Mesendoderm (in vitro differentiated cells): ENCODE measurements at regions not wholly inside any gene's neighbourhood (a gene's known extent, or its start where the extent isn't known, plus 50 kb on each side); places are given as distances from the start of the nearest gene placed in this dataset.

Experiments
- DNase-seq: peaks from one replicate; pipeline ENCODE4 v3.0.0; 2013
- H2AK5ac ChIP-seq: 2 replicates; pipeline ENCODE4 v1.6.1; 2013; ENCODE audit warnings: low read length, inconsistent platforms
- H2BK120ac ChIP-seq: 2 replicates; pipeline ENCODE4 v1.6.1; 2013; ENCODE audit warnings: low read depth, mild to moderate bottlenecking, low read length, moderate library complexity, mixed read lengths
- H2BK15ac ChIP-seq: replicated peaks from 2 replicates; pipeline ENCODE4 v1.6.1; 2013; ENCODE audit warnings: low read depth, mild to moderate bottlenecking, moderate library complexity
- H2BK5ac ChIP-seq: 2 replicates; pipeline ENCODE4 v1.6.1; 2013; ENCODE audit warnings: low read length, inconsistent platforms
- H3K18ac ChIP-seq: 2 replicates; pipeline ENCODE4 v1.6.1; 2013; ENCODE audit warnings: mild to moderate bottlenecking, low read length, mixed read lengths
- H3K23ac ChIP-seq: one replicate; pipeline ENCODE4 v1.6.1; 2013; ENCODE audit warnings: low read length
- H3K27ac ChIP-seq: 2 replicates; pipeline ENCODE4 v1.5.1; 2013; ENCODE audit warnings: low read depth, mild to moderate bottlenecking, inconsistent platforms, low read length, moderate library complexity
- H3K27me3 ChIP-seq: 2 replicates; pipeline ENCODE4 v1.6.1; 2013; ENCODE audit warnings: low read length, control low read depth, mild to moderate bottlenecking, inconsistent platforms; ENCODE audit not compliant: insufficient read depth, poor library complexity
- H3K36me3 ChIP-seq: 2 replicates; pipeline ENCODE4 v1.6.1; 2013; ENCODE audit warnings: low read length, inconsistent platforms; ENCODE audit not compliant: control insufficient read depth, insufficient read depth
- H3K4ac ChIP-seq: one replicate; pipeline ENCODE4 v1.6.1; 2013; ENCODE audit warnings: low read depth, mild to moderate bottlenecking, low read length, moderate library complexity
- H3K4me1 ChIP-seq: 2 replicates; pipeline ENCODE4 v1.6.1; 2013; ENCODE audit warnings: low read depth, low read length, inconsistent platforms; ENCODE audit not compliant: control insufficient read depth
- H3K4me2 ChIP-seq: 2 replicates; pipeline ENCODE4 v1.6.1; 2013; ENCODE audit warnings: low read length
- H3K4me3 ChIP-seq: 2 replicates; pipeline ENCODE4 v1.5.1; 2013; ENCODE audit warnings: mild to moderate bottlenecking, low read length
- H3K56ac ChIP-seq: one replicate; pipeline ENCODE4 v1.6.1; 2013; ENCODE audit warnings: low read length
- H3K79me1 ChIP-seq: 2 replicates; pipeline ENCODE4 v1.6.1; 2013; ENCODE audit warnings: low read length, inconsistent platforms
- H3K79me2 ChIP-seq: 2 replicates; pipeline ENCODE4 v1.6.1; 2013; ENCODE audit warnings: mild to moderate bottlenecking, low read length; ENCODE audit not compliant: control insufficient read depth, insufficient read depth
- H3K9ac ChIP-seq: 2 replicates; pipeline ENCODE4 v1.6.1; 2013; ENCODE audit warnings: low read length, inconsistent platforms
- H4K5ac ChIP-seq: one replicate; pipeline ENCODE4 v1.6.1; 2013; ENCODE audit warnings: low read length
- H4K8ac ChIP-seq: one replicate; pipeline ENCODE4 v1.6.1; 2013; ENCODE audit warnings: low read depth, mild to moderate bottlenecking, control low read depth, low read length, moderate library complexity
- WGBS: extraction: QIAGEN DNeasy Blood & Tissue Kit; methylation state at CpG from one replicate; pipeline ENCODE4 v1.1.7; 2013; ENCODE audit warnings: low lambda C conversion rate, missing lambda C conversion rate; ENCODE audit not compliant: insufficient coverage; ENCODE audit errors: extremely low coverage; 5-methylcytosine and 5-hydroxymethylcytosine counted together

- peak; percentile 61 for DNase-seq
- H3K27ac ChIP-seq = no peak overlapping the region
- WGBS = no CpG with 5 or more reads among the region's 22 CpGs
Observed at GRCh38 chr5:88666761-88667495, 216.1 kb downstream of the MEF2C start.

GRCh38 chr5:88665750-88666215 is 217.2 kb downstream of the MEF2C start:
- Histone ChIP-seq H2BK5ac (no peak overlapping the region), H3K4ac (no peak overlapping the region), H3K79me2 (no peaks in the 10 kb centered on the region), H3K18ac (no peak overlapping the region), H3K79me1 (no peaks in the 10 kb centered on the region), H3K36me3 (no peaks in the 10 kb centered on the region), H2BK120ac (no peak overlapping the region), H3K9ac (no peak overlapping the region), H2BK15ac (no peak overlapping the region), H4K8ac (no peak overlapping the region), H2AK5ac (no peak overlapping the region), H3K56ac (no peak overlapping the region), H3K23ac (no peak overlapping the region), H3K4me2 (no peak overlapping the region), H3K4me3 (no peak overlapping the region), H3K4me1 (no peaks in the 10 kb centered on the region), H3K27me3 (peaks cover 37% of the 10 kb centered on the region), H4K5ac (no peak overlapping the region), H3K27ac (no peak overlapping the region)
- WGBS = no CpG with 5 or more reads among the region's 17 CpGs
- DNase-seq = no peak

More at GRCh38 chr5:88666761-88667495, 216.1 kb downstream of the MEF2C start:
- H2BK5ac ChIP-seq = no peak overlapping the region
- H3K23ac ChIP-seq = no peak overlapping the region
- no peak overlapping the region for H4K5ac ChIP-seq
- no peak overlapping the region for H2AK5ac ChIP-seq
- no peak overlapping the region for H3K18ac ChIP-seq
- H3K27me3 ChIP-seq = peaks cover 41% of the 10 kb centered on the region
- H3K79me2 ChIP-seq = no peaks in the 10 kb centered on the region
- no peak overlapping the region for H3K4me2 ChIP-seq
- no peak overlapping the region for H4K8ac ChIP-seq
- no peak overlapping the region for H3K4ac ChIP-seq
- no peak overlapping the region for H3K9ac ChIP-seq
- no peaks in the 10 kb centered on the region for H3K79me1 ChIP-seq
- no peaks in the 10 kb centered on the region for H3K36me3 ChIP-seq
- no peak overlapping the region for H3K4me3 ChIP-seq
- no peaks in the 10 kb centered on the region for H3K4me1 ChIP-seq
- no peak overlapping the region for H2BK120ac ChIP-seq
- H3K56ac ChIP-seq = no peak overlapping the region
- H2BK15ac ChIP-seq = no peak overlapping the region

GRCh38 chr5:88664645-88665044 is 218.3 kb downstream of the MEF2C start:
- WGBS = no CpG with 5 or more reads among the region's 2 CpGs
- no peak overlapping the region for H3K9ac ChIP-seq
- H3K27ac ChIP-seq = no peak overlapping the region
- H2BK120ac ChIP-seq = no peak overlapping the region
- no peak overlapping the region for H2BK15ac ChIP-seq
- no peak overlapping the region for H4K8ac ChIP-seq
- no peak overlapping the region for H3K4ac ChIP-seq
- no peak overlapping the region for H4K5ac ChIP-seq
- H3K18ac ChIP-seq = no peak overlapping the region
- no peak overlapping the region for H3K23ac ChIP-seq
- H3K4me1 ChIP-seq = peaks cover under 1% of the 10 kb centered on the region
- H2BK5ac ChIP-seq = no peak overlapping the region
- H3K79me1 ChIP-seq = no peaks in the 10 kb centered on the region
- no peak overlapping the region for H3K4me2 ChIP-seq
- no peaks in the 10 kb centered on the region for H3K36me3 ChIP-seq
- H3K79me2 ChIP-seq = no peaks in the 10 kb centered on the region
- no peak overlapping the region for H2AK5ac ChIP-seq
- no peak overlapping the region for H3K4me3 ChIP-seq
- DNase-seq = no peak
- H3K56ac ChIP-seq = no peak overlapping the region
- H3K27me3 ChIP-seq = peaks cover 38% of the 10 kb centered on the region

GRCh38 chr5:88663793-88664216 is 219.2 kb downstream of the MEF2C start:
- DNase-seq = no peak
- no peak overlapping the region for H3K4me2 ChIP-seq
- H2BK120ac ChIP-seq = no peak overlapping the region
- no peak overlapping the region for H4K8ac ChIP-seq
- H3K18ac ChIP-seq = no peak overlapping the region
- H4K5ac ChIP-seq = no peak overlapping the region
- H2BK5ac ChIP-seq = no peak overlapping the region
- no peak overlapping the region for H3K4me3 ChIP-seq
- H3K27me3 ChIP-seq = peaks cover 38% of the 10 kb centered on the region
- peaks cover 2% of the 10 kb centered on the region for H3K4me1 ChIP-seq
- no peak overlapping the region for H3K23ac ChIP-seq
- WGBS = no CpG with 5 or more reads among the region's 7 CpGs
- no peak overlapping the region for H3K9ac ChIP-seq
- no peak overlapping the region for H2AK5ac ChIP-seq
- H2BK15ac ChIP-seq = no peak overlapping the region
- no peak overlapping the region for H3K56ac ChIP-seq
- H3K36me3 ChIP-seq = no peaks in the 10 kb centered on the region
- no peaks in the 10 kb centered on the region for H3K79me1 ChIP-seq
- H3K79me2 ChIP-seq = no peaks in the 10 kb centered on the region
- H3K27ac ChIP-seq = no peak overlapping the region
- no peak overlapping the region for H3K4ac ChIP-seq

- Histone ChIP-seq H2AK5ac (no peak overlapping the region), H3K79me1 (no peaks in the 10 kb centered on the region), H4K5ac (no peak overlapping the region), H3K27me3 (peaks cover 37% of the 10 kb centered on the region), H3K4me3 (no peak overlapping the region), H2BK15ac (no peak overlapping the region), H3K4ac (no peak overlapping the region), H3K4me2 (no peak overlapping the region), H3K4me1 (peaks cover 2% of the 10 kb centered on the region), H2BK5ac (no peak overlapping the region), H3K23ac (no peak overlapping the region), H3K79me2 (no peaks in the 10 kb centered on the region), H3K27ac (no peak overlapping the region), H4K8ac (no peak overlapping the region), H3K56ac (no peak overlapping the region), H3K36me3 (no peaks in the 10 kb centered on the region), H3K18ac (no peak overlapping the region), H2BK120ac (no peak overlapping the region), H3K9ac (no peak overlapping the region)
- no peak for DNase-seq
- WGBS = no CpG with 5 or more reads among the region's 6 CpGs
Observed at GRCh38 chr5:88662846-88663245, 220.1 kb downstream of the MEF2C start.

- Histone ChIP-seq H2BK15ac (no peak overlapping the region), H3K27me3 (peaks cover 33% of the 10 kb centered on the region), H3K79me2 (no peaks in the 10 kb centered on the region), H2AK5ac (no peak overlapping the region), H3K36me3 (no peaks in the 10 kb centered on the region), H3K4me3 (no peak overlapping the region), H3K4me1 (peaks cover 2% of the 10 kb centered on the region), H4K5ac (no peak overlapping the region), H3K9ac (no peak overlapping the region), H4K8ac (no peak overlapping the region), H3K56ac (no peak overlapping the region), H3K4ac (no peak overlapping the region), H2BK5ac (no peak overlapping the region), H3K23ac (no peak overlapping the region), H3K27ac (no peak overlapping the region), H2BK120ac (no peak overlapping the region), H3K4me2 (no peak overlapping the region), H3K79me1 (no peaks in the 10 kb centered on the region), H3K18ac (no peak overlapping the region)
- no peak for DNase-seq
- no CpG with 5 or more reads among the region's 2 CpGs for WGBS
Observed at GRCh38 chr5:88661806-88662207, 221.2 kb downstream of the MEF2C start.
